HT1080 (cell line): ENCODE measurements at regions not wholly inside any gene's neighbourhood (a gene's known extent, or its start where the extent isn't known, plus 50 kb on each side); places are given as distances from the start of the nearest gene placed in this dataset.

Source experiments
- DNase-seq: peaks from one replicate; pipeline ENCODE4 v3.0.0-alpha.2; 2015; ENCODE audit warnings: low read depth

DNA sequence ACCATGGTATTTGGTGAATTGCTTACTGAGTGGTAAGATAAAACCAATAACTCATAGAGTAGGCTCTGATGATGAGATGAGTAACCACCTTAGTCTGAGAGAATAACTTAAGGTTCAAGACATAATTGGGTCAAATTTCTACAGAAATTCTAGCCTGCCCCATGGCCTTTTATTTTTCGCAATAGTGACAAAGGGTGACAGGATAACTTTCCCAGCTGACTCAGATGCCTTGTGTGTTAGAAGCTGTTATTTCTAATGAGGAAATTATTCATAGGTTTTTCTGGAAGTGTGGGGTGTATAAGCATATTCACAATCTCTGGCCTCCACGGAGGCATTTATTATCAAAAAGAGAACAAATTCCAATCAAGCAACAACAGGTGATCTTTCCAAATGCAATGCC, 159.0 kb downstream of the NUP35 start:
- DNase-seq, result peak; percentile 54

GRCh38 chr2:183284606-183285005, 160.4 kb downstream of the NUP35 start:
- DNase-seq, result peak; percentile 97

DNA sequence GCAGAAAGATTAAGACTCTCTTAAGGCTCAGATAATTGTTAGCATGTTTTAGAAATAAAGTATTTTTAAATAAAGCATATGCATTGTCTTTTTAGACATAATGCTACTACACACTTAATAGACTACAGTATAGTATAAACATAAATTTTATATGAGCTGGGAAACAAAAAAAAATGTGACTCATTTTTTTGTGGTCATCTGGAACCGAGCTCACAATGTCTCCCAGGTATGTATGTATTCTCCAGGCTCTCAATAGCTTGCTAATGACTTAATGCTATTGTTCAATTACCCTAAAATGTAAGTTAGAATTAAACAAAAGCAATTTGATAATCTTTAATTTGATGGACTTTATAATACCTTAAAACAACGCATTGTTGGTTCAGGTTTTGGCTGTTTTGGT, 167.2 kb downstream of the NUP35 start:
- peak; percentile 64 for DNase-seq

- DNase-seq, result no peak
Observed at GRCh38 chr2:183292028-183292427, 167.8 kb downstream of the NUP35 start.

GRCh38 chr2:183339311-183339710, 215.1 kb downstream of the NUP35 start:
- DNase-seq, result no peak

DNA sequence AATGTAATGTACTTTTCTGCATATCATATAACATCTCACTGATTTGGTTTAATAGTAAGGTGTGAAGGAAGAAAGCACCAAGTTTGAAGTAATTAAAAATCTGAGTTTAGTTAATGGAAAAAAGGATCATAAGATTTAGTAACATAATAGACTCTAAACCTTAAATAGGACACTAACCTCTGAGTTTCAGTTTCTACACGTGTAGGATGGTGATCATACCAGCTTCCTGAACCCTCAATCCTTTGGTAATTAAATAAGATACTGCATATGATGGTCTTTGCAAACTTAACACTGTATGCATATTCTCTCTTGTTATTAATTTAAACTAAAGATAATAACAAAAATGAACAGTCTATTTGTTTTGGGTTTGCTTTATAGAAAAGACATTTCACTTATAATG, 216.8 kb downstream of the NUP35 start:
- no peak for DNase-seq

DNA sequence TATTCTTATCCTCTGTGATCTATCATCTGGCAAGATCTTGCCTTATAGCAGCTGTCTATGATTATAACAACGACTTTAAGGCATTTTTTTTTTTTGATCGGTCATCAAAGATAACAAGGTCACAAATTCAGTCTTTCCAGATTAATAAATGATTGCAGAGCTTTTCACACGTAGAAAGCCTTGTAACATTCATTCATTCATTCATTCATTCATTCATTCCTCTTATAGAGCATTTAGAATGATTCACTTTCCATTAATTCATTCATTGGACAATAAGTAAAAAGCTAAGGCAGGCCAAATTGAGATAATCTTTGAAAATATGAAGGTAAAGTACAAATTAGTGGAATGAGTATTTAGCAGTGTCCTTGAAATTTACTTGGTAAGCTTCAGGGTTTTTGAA, 223.7 kb downstream of the NUP35 start:
- no peak for DNase-seq

GRCh38 chr2:183348492-183348891, 224.2 kb downstream of the NUP35 start:
- DNase-seq, result no peak

- DNase-seq, result no peak
Observed at GRCh38 chr2:183349091-183349490, 224.8 kb downstream of the NUP35 start.

- DNase-seq, result no peak
Observed at GRCh38 chr2:183359867-183360266, 235.6 kb downstream of the NUP35 start.

GRCh38 chr2:183371545-183371944, 247.3 kb downstream of the NUP35 start:
- DNase-seq, result peak; percentile 35

DNA sequence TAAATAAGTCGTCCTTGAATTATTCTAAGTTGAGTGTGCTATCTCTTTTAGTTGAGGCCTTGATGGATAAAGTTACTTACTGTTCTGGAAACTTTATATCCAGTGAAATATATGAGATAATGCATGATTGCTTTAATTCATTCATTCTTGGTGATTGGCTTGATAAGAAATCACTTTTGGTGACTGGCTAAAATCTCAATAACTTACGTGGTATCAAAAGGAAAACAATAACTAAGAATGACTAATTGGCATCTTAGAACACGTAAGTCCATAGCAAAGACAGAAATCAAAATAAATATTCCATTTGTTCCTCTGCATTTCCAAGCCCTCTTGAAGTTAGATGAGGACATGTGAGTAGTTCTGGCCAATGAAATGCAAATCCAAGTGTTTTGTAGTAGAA, 251.6 kb downstream of the NUP35 start:
- no peak for DNase-seq

DNA sequence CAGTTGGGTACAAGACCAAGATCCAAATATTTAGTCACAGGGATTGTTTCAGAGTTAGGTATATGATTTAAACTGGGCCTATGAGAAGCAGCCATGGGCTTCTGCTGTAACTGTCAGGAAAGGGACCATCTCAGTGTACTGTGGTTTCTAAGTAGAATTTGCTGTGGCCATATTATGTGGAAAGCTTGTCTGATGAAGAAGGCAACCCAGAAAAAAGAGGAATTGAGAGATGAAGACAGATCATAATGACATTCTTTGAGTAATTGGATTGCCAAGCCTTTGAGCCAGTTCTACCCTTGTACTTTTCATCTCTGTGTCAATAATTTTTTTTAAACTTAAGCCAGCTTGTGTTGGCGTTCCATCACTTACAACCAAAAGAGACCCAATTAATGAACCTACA, 259.6 kb downstream of the NUP35 start:
- DNase-seq, result no peak

DNA sequence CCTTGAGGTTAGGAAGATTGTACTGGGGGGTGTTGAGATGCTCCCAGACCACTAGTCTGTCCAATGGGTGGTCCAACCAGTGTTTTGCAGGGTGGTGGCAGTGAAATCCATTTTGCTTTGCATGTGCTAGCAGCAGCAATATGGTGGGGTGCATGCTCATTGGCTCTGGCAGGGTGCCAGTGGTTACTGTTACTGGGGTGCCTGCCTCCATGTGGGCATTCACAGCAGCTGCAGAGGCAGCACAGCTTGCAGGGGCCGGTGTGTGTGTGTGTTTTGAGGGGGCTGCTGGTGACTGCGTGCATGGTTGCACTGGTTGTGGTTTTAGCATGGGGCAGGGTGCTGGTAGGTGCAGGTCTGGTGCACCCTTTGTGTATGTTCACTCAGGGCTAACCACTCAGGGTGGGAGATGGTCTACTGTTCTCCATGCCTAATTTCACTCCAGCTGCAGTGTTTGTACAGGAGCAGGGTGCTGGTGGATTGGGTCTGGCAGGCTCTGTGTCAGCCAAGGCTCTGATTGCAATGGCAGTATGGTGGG, 265.4 kb downstream of the NUP35 start:
- no peak for DNase-seq

- no peak for DNase-seq
Observed at GRCh38 chr2:183390109-183390508, 265.9 kb downstream of the NUP35 start.

- no peak for DNase-seq
Observed at GRCh38 chr2:183404392-183404791, 280.1 kb downstream of the NUP35 start.

DNA sequence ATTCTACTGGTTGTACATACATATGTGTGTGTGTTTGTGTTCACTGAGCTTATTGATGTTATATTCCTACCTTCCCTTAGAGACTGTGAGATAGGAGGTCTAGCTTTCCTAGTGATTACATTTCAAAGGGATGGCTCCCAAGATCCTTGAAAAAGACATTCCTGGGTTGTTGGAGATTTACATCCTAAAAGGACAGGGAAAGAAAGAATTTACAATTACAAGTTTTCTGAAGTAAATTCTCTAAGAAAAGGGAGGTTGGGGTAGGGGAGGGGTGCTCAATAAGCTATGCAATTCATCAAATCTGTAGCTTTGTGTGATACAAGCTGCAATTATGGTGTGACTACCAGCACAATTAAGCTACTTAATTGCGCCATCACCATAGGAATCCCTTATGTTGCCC, 284.3 kb downstream of the NUP35 start:
- no peak for DNase-seq

GRCh38 chr2:183409662-183410061, 285.4 kb downstream of the NUP35 start:
- DNase-seq, result no peak

- DNase-seq, result no peak
Observed at GRCh38 chr2:183416753-183417152, 292.5 kb downstream of the NUP35 start.

DNA sequence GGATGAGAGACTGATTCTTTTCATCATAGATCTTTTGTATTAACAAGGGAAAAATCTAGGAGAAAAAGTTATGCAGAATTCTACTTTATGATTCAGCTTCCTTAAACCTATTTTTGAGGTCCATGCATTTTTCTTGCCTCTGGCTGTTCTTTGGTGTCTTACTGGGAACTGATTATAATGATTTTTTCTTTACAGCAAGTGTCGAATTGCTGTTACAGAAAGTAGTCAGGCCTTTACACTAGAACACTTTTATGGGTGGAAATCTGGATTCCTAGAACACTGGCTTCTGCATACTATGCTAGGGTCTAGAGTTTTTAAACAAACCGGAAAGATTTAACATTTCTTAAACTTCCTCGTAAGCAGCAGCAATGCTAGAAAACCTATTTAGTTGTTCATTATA, 302.6 kb downstream of the NUP35 start:
- DNase-seq, result no peak

- DNase-seq, result no peak
Observed at GRCh38 chr2:183427558-183427957, 303.3 kb downstream of the NUP35 start.

- no peak for DNase-seq
Observed at GRCh38 chr2:183428881-183429280, 304.6 kb downstream of the NUP35 start.

- DNase-seq, result no peak
Observed at GRCh38 chr2:183438541-183438940, 314.3 kb downstream of the NUP35 start.

GRCh38 chr2:183455056-183455455, 330.8 kb downstream of the NUP35 start:
- peak; percentile 13 for DNase-seq
